OCI-LY1 (cell line): ENCODE measurements at regions not wholly inside any gene's neighbourhood (a gene's known extent, or its start where the extent isn't known, plus 50 kb on each side); places are given as distances from the start of the nearest gene placed in this dataset.

Experiments used
- EZH2 ChIP-seq: fragments of 200-600 bp; sonication (generic), shearing (Covaris generic); IDR thresholded peaks from 2 replicates; pipeline ENCODE4 v1.8.0; 2017; ENCODE audit warnings: borderline replicate concordance, mixed run types, mild to moderate bottlenecking, antibody characterized with exemption, low read length, moderate library complexity, mixed read lengths
- TF ChIP-seq, protein P1 (sequence below): fragments of 200-600 bp; sonication (generic), shearing (Covaris generic); IDR thresholded peaks from 2 replicates; pipeline ENCODE4 v1.5.1; 2017; ENCODE audit warnings: mild to moderate bottlenecking, antibody characterized with exemption, low read length, moderate library complexity, mixed read lengths

GRCh38 chr14:54147758-54148157 is 191.1 kb upstream of the BMP4 start:
- TF ChIP-seq, protein P1, sequence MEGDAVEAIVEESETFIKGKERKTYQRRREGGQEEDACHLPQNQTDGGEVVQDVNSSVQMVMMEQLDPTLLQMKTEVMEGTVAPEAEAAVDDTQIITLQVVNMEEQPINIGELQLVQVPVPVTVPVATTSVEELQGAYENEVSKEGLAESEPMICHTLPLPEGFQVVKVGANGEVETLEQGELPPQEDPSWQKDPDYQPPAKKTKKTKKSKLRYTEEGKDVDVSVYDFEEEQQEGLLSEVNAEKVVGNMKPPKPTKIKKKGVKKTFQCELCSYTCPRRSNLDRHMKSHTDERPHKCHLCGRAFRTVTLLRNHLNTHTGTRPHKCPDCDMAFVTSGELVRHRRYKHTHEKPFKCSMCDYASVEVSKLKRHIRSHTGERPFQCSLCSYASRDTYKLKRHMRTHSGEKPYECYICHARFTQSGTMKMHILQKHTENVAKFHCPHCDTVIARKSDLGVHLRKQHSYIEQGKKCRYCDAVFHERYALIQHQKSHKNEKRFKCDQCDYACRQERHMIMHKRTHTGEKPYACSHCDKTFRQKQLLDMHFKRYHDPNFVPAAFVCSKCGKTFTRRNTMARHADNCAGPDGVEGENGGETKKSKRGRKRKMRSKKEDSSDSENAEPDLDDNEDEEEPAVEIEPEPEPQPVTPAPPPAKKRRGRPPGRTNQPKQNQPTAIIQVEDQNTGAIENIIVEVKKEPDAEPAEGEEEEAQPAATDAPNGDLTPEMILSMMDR, result no peak
- TF ChIP-seq EZH2, result no peak
